Glutamatergic neuron (in vitro differentiated cells): ENCODE measurements at regions not wholly inside any gene's neighbourhood (a gene's known extent, or its start where the extent isn't known, plus 50 kb on each side); places are given as distances from the start of the nearest gene placed in this dataset.

Experiments
- DNase-seq: peaks from one replicate; pipeline ENCODE4 v3.0.0; 2022
- H3K27ac Mint-ChIP-seq: one replicate; pipeline ENCODE4 v1.8.0; 2020; ENCODE audit warnings: mild to moderate bottlenecking, mixed read lengths, inconsistent platforms; ENCODE audit not compliant: unreplicated experiment
- H3K27me3 Mint-ChIP-seq: one replicate; pipeline ENCODE4 v1.8.0; 2020; ENCODE audit warnings: mild to moderate bottlenecking, moderate library complexity, mixed read lengths, inconsistent platforms; ENCODE audit not compliant: unreplicated experiment
- H3K36me3 Mint-ChIP-seq: one replicate; pipeline ENCODE4 v1.8.0; 2020; ENCODE audit warnings: mild to moderate bottlenecking, mixed read lengths, inconsistent platforms; ENCODE audit not compliant: unreplicated experiment
- H3K4me1 Mint-ChIP-seq: one replicate; pipeline ENCODE4 v1.8.0; 2020; ENCODE audit warnings: mild to moderate bottlenecking, low read depth, mixed read lengths, inconsistent platforms; ENCODE audit not compliant: unreplicated experiment
- H3K4me3 Mint-ChIP-seq: one replicate; pipeline ENCODE4 v1.8.0; 2020; ENCODE audit warnings: mild to moderate bottlenecking, mixed read lengths, inconsistent platforms; ENCODE audit not compliant: unreplicated experiment
- H3K9me3 Mint-ChIP-seq: one replicate; pipeline ENCODE4 v1.8.0; 2020; ENCODE audit warnings: mild to moderate bottlenecking, moderate library complexity, mixed read lengths, inconsistent platforms; ENCODE audit not compliant: unreplicated experiment
- CTCF ChIP-seq: fragments of 200-600 bp; sonication (generic); IDR thresholded peaks from one replicate; pipeline ENCODE4 v1.5.0; 2021; ENCODE audit not compliant: partially characterized antibody, unreplicated experiment

- no peak overlapping the region for H3K27ac Mint-ChIP-seq
- no peaks in the 10 kb centered on the region for H3K4me1 Mint-ChIP-seq
- H3K4me3 Mint-ChIP-seq: no peak overlapping the region
- no peak for TF ChIP-seq CTCF
- no peaks in the 10 kb centered on the region for H3K9me3 Mint-ChIP-seq
- H3K36me3 Mint-ChIP-seq: no peaks in the 10 kb centered on the region
- DNase-seq: no peak
- H3K27me3 Mint-ChIP-seq: no peaks in the 10 kb centered on the region
These were observed 51.4 kb upstream of the RFC3 start for GRCh38 chr13:33766329-33767123.

- no peak for TF ChIP-seq CTCF
- no peaks in the 10 kb centered on the region for H3K27me3 Mint-ChIP-seq
- DNase-seq: no peak
- no peaks in the 10 kb centered on the region for H3K36me3 Mint-ChIP-seq
- no peaks in the 10 kb centered on the region for H3K4me1 Mint-ChIP-seq
- no peaks in the 10 kb centered on the region for H3K9me3 Mint-ChIP-seq
- H3K4me3 Mint-ChIP-seq: no peak overlapping the region
- H3K27ac Mint-ChIP-seq: no peak overlapping the region
These were observed 50.8 kb upstream of the RFC3 start for GRCh38 chr13:33767140-33767539.
